Panc1 (cell line): ENCODE measurements at regions not wholly inside any gene's neighbourhood (a gene's known extent, or its start where the extent isn't known, plus 50 kb on each side); places are given as distances from the start of the nearest gene placed in this dataset.

ENCODE experiments used
- CTCF ChIP-seq: fragments of 450-650 bp; IDR thresholded peaks from 2 replicates; pipeline ENCODE4 v1.5.1; 2017; ENCODE audit warnings: mild to moderate bottlenecking
- POLR2AphosphoS5 ChIP-seq: IDR thresholded peaks from 2 replicates; pipeline ENCODE4 v1.6.1; 2012; ENCODE audit warnings: mild to moderate bottlenecking, low read depth, low read length, moderate library complexity
- REST ChIP-seq, 2 experiments: IDR thresholded peaks; 2 replicates each; pipeline ENCODE4 v1.6.1; 2011 to 2012; ENCODE audit warnings: low read depth in 2 of 2, control low read depth in 1 of 2, low read length in 1 of 2, mild to moderate bottlenecking in 1 of 2, moderate library complexity in 1 of 2; ENCODE audit not compliant: insufficient read depth in 1 of 2

DNA sequence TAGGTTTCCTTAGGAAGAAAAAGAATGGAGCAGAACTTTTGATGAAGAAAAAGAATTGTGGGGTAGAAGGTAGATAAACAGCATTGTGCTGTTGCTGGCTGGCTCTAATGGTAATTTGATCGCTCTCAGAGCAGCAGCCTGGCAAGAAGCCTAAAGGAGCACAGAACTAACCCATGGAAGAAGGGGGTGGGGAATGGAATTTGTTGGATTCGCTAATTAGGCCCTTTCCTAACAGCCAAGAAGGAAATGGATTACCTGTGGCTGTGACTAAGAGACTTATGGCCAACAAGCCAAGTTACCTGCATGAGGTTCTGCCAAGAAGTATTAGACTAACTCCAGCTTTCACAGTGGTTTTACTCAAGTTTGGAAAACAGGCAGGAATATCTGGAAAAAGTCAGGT, 210.6 kb downstream of the IKZF2 start:
- TF ChIP-seq CTCF (no peak), REST (IDR thresholded peaks at IDR 0.05; ENCODE audit: insufficient read depth in 1 of 2, low read depth in 2 of 2, low read length in 1 of 2) (no peak), POLR2AphosphoS5 (no peak)
